NAMALWA (cell line): ENCODE measurements at regions not wholly inside any gene's neighbourhood (a gene's known extent, or its start where the extent isn't known, plus 50 kb on each side); places are given as distances from the start of the nearest gene placed in this dataset.
"Not testable (repeated sequence)": the region's sequence is repeated elsewhere in the genome, so short reads cannot be mapped to it uniquely, and the experiment has no call there.

Experiments
- DNase-seq: peaks from one replicate; pipeline ENCODE4 v3.0.0-alpha.2; 2015; ENCODE audit warnings: low spot score

DNA sequence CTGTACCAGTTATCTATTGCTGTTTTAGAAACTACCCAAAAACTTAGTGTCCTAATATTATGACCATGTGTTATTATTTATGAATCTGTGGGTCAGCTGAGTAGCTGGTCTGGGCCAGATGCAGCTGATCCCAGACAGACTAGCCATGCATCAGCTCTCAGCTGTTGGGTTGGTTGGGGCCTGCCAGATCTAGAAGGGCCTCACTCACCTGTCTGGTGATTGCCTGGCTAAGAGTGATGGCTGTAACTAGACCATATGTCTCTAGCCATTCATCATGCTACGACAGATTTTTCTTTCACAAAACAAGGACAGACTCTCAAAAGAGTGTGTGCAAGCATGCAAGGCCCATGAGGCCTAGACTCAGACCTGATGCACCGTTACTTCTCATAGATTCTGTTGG, 403.2 kb downstream of the SAMD5 start:
- DNase-seq, result no peak

DNA sequence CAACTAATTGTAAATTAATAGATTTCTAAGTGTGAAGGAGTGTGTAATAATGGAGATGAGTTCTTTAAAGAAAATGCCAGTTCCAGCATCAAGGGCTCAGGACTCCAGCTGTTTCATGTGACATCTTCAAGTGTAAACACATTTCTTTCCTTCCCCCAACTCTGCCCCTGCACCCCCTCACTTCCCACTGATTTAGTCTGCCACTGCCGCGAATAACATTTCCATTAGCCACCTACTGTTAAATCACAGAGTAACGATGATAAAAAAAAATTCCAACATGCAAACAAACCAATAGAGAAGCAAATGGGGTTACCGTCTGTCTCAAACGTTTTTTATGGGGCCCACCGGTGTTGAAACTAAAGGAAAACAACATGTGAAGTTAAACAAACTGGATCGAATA, 414.3 kb downstream of the SAMD5 start:
- DNase-seq, result no peak

DNA sequence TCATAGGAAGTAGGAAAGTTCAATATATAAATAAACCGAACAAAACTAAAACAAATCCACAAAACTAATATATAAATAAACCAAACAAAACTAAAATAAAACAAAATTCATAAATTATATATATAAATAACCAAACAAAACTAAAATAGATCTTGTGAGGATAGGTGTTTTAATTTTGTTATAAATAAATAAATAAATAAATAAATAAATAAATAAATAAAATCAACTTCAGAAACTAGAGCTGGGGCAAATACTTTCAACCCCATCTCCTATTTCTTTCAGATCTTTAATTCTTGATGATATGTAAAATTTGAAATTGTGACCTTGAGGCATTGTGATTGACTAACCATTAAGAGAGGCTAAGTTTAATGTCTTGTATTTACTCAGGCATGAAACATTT, 416.1 kb downstream of the SAMD5 start:
- no peak for DNase-seq

DNA sequence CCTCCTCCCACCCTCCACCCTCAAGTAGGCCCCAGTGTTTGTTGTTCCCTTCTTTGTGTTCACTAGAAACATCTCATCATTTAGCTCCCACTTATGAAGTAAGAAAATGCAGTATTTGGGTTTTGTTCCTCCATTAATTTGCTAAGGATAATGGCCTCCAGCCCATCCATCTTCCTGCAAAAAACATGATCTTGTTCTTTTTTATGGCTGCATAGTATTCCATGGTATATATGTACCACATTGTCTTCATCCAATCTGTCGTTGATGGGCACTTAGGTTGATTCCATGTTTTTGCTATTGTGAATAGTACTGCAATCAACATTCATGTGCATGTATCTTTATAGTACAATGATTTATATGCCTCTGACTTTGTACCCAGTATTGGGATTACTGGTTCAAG, 416.8 kb upstream of the SASH1 start:
- no peak for DNase-seq

DNA sequence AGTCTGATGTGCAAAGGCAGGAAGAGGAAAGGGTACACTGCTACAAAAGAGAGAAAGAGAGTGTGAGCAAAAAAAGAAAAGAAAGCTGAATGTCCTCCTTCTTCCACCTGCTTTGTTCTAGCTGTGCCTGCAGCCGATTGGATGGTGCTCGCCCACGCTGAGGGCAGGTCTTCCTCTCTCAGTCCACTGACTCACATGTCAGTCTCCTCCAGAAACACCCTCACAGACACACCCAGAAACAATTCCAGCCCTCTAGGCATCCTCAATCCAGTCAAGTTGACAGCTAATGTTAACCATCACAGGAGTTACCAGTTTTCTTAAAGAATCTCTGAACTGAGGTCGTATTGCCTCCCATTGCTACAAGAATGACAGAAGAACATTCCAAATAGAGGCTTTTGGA, 411.9 kb upstream of the SASH1 start:
- no peak for DNase-seq

DNA sequence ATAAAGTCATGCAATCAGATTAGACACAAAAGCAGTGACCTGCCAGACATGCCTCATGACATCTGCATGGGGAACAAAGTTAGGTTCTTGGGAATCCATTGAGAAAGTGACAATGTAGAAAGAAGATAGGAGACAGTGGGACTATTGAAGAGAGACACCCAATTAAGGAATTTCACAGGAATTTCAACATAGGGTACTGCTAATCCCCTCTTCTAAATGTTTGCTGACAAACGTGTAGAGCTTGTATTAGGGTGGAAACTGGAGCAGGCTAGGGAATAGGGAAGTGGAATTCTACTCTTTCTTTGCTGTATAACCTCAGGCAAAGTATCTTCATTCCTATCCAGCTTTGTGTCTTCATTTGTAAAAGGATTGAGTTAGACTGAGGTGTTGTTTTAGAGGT, 409.4 kb upstream of the SASH1 start:
- no peak for DNase-seq

DNA sequence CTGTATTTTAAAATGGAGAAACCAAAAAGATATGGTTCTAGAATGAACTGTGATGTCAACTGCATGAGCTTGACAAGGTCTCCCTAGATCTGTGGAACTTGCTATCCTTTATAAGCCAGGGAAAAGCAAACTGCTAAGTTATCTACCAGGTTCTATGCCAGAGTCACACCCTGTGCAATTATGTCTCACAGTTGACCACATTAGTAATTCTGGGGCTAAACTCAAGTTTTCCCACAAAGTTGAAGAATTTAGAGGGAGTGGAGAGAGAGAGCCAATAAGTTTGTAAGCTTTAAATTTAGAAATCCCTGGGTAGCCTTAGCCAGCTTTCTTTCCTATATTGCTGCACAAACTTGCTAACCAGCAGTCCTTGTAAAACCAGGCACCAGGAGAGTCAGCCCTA, 407.0 kb upstream of the SASH1 start:
- no peak for DNase-seq

DNA sequence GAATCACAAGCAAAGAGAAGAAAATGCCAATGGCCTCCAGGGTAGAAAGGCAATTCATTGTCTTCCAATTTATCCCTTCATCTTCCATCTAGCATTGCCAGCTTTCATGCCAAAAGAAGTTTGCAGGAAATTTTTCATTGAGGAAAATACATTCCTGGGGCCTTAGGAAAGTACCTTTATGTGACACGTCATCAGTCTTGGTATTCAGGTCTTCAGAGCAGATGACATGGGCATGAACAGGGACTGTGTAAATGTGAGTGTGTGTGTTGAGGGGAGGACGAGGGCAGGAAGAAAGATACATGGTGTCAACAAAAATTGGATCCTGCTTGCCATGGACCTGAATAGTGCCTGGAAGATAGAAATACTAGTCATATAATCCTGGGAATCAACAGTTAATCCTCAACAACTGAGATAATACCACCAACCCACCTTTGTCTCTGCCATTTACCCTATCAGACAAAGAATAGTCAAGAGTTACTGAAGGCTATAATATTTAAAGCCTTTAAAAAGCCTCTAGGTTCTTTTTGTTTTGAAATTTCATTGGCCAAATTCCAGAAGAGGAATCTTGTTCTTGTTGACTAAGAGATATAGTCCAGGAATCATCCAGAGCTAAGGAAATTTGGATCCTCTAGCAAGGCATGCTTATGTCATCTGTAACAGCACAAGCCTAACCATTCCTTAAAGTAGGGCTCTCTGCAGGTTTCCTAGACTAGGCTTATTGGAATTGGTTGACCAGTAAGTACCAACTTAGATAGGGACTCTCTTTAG, 405.8 kb upstream of the SASH1 start:
- DNase-seq, result no peak

DNA sequence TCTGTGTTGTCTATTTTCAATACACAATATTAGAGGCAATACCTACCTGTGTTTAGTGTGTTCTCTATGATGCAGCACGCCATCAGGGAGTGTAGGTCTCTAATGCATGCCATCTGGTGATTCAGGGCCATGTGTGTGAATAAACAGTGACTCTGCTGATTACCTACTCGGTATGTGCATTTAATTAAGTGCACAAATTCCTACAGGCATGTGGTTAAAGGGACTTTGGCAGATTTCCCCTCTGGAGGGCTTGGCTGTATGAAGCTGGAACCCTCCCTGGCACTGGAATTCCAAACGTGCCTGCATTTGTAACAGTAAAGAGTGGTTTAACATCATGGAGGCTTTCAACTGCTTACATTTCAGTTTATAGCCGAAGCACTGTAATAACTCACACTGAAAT, 401.5 kb upstream of the SASH1 start:
- DNase-seq, result no peak

DNA sequence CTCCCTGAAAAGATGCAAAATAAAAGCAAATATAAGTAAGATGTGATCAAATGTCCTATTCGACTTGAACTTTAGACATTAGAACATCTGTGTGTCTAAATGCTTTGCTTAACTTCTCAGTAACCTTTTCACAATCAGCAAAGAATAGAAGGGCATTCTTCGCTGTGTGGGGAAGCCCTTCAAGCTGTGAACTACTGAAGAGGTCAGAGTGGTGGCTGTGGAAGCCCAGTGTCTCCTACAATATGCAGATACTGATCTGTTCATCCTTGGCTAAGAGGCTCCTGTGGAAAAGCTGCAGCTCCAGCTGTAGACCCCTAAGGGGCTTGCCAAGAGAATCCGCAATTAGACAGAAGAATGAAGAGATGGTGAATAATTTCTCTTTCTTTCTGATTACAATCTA, 400.3 kb upstream of the SASH1 start:
- DNase-seq, result no peak

DNA sequence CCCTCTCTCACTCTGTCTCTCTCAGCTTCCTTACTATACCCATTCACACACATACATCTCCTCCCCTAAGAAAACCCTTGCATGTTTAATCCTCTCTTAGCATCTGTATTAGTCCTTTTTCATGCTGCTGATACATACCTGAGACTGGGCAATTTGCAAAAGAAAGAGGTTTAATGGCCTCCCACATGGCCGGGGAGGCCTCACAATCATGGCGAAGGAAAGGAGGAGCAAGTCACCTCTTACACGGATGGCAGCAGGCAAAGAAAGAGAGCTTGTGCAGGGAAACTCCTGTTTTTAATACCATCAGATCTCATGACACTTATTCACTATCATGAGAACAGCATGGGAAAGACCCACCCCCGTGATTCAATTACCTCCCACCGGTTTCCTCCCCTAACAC, 398.5 kb upstream of the SASH1 start:
- DNase-seq, result no peak

DNA sequence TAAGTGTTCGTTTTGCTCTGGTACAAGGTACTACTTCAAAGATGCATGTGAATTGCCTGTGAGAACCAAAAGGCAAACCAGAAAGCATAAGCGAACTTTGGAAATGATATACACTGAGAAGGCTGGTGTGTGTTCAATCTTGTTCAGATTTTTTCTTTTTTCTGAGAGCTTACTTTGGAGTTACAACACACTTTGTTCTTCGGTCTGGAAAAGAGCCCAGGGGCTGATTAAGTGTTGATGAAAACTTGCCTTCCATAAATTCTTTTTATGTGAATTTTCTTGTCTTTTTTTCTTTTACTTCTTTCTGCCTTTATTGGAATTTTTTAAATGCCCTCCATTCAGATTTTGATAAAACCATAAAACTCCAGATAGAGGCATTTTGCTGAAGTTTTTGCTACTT, 395.1 kb upstream of the SASH1 start:
- no peak for DNase-seq

DNA sequence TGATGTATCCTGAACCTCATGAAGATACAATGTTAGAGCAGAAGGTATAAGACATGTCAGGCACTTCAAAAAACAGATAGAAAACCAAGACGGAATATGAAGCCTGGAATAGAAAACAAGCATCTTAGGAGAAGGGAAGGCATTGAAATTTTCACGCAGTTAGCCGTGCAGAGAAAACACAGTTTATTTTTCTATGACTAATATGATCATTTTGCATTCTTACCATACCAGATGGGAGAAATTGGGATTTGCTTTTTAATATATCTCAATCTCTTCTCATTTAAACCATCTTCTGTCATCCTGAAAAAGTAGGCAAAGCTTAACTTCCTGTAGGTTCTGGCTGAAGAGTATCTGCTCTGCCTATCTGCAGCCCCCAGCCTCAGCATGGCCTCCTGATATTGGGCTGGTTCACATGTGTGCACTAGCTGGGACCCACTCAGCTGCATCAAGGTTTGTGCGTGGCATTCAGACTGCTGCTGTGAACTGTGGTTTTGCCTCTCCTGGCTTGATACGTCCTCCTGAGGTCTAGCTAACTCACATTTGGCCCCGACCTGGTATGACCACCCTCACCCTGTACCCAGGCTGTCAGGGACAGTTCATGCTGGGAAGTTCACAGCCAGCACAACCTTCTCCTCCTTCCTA, 392.5 kb upstream of the SASH1 start:
- no peak for DNase-seq

DNA sequence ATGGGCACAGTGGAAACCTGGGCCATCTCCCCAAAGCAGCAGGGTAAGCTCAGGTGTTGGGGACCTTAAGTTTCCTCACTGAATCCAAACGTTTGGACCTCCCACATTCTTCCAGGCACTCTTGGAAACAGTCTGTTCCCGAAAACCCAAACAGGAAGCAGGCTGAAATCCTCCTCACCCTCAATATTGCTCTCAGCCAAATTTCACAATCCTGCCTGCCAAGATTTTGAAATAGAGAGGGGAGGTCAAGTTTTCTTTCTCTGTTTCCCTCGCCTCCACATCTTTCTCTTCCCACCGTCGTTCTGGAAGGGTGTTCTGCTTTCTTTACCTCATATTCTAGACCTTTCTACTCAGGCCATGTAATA, 392.0 kb upstream of the SASH1 start:
- no peak for DNase-seq

DNA sequence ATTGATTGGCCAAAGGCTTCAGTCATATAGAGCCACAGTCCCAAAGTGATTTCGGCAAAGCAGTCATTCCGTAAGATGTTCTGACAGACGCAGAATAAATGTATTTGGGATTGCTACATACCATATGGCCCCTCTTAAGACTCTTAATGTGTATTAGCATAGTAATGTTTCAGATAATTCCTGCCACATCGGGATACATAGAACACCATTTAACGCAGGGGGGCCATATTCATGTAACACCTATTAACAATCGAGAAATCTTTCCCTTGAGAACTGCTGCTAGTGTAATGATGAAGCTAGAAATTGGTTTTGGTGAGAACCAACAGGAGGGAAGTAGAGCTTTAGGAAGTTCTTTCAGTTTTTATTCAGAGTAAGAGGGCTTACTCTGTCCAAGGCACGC, 390.9 kb upstream of the SASH1 start:
- no peak for DNase-seq

DNA sequence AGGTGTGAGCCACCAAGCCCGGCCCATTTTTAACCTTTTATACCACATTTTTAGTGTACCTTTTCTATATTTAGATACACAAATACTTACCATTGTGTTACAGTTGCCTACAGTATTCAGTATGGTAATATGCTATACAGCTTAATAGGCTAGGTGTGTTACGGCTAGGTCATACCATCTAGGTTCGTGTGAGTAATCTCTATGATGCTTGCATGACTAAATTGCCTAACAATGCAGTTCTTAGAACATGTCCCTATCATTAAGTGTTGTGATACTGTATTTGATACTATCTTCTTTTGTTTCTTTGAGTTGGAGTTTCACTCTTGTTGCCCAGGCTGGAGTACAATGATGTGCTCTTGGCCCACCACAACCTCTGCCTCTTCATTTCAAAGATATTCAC, 387.7 kb upstream of the SASH1 start:
- no peak for DNase-seq

DNA sequence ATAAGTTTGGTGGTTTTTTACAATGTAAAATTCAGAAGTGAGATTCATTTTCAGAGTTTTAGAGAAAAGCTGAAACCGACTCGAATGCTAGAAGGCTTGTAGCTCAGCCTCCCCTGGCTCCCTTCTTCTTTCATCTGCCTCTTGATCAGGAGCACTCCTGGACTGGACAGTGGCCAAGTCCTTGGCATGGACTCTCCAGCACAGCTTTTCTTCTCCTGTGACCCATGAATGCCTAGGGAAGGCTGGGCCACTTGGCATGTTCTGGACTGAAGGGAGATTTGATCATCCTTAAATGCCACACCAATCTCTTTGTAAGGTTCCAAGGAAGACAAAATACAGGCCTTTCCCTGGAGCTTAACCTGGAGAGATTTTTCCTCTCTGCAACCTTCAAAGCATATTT, 384.0 kb upstream of the SASH1 start:
- no peak for DNase-seq

DNA sequence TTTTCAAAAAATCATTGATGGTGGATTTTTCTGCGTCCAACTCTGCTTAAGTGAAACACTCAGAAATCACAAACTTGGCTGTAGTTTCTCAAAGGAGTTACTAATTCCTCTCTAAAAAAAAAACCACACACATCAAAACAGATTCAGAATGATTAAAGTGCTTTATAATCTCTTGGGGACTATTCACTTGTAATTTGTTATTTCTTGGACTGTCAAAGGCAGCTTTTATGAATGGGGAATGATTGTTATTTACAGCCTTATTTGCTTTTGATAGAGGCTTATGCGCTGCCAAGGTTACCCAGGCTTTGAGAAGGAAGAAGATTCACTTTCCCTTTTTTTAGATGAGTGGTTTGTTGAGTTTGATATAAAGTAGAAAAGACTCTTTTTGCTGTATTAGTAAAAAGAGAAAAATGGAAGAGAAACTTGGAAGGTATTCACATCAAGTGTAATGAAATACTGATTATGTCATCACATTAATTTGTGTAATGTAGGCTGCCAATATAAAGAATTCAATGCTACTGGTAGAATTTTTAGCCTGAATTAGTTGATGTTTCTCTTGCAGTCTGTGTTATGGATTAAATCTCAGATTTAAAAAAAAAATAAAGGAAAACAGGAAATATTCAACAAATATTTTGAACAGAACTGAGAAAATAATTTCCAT, 381.0 kb upstream of the SASH1 start:
- DNase-seq, result no peak

DNA sequence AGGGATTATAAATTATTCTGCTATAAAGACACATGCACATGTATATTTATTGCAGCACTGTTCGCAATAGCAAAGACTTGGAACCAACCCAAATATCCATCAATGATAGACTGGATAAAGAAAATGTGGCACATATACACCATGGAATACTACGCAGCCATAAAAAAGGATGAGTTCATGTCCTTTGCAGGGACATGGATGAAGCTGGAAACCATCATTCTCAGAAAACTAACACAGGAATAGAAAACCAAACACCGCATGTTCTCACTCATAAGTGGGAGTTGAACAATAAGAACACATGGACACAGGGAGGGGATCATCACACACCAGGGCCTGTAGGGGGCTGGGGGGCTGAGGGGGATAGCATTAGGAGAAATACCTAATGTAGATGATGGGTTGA, 377.2 kb upstream of the SASH1 start:
- DNase-seq, result not testable (repeated sequence)

DNA sequence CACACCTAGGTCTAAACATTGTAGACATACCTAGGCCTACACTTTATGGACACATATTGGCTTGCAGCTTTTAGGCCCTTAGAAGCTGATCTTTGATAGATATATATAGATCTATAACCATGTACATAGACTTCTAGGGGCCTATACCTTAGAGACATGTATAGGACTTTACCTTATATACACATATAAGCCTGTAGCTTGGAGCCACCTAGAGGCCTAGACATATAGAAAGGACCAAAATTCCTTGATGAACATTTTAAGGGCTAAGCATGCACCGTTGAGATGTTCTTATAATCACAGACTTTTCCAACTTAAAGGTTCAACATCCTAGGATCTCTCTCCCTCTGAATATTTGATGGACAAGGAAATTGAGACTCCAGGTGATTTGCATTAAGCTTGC, 371.7 kb upstream of the SASH1 start:
- DNase-seq, result peak; percentile 25

DNA sequence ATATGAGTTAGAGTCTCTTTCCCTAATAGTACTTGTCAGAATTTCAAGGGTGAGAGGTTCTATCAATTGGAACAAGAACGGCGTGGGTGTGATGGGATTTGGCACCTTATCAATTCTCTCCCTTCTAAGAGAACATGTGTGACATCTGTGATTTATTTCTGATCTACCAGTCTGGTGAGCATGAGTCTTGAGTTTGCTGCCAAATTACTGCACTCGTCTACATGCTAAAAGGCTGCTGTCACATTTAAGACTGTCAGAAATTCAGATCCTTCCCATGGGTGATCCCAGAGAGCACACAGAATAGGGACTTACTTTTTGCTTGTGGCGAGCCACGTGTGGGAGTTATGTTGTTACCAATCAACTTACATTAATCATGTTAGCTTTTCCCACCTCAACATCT, 370.2 kb upstream of the SASH1 start:
- no peak for DNase-seq

DNA sequence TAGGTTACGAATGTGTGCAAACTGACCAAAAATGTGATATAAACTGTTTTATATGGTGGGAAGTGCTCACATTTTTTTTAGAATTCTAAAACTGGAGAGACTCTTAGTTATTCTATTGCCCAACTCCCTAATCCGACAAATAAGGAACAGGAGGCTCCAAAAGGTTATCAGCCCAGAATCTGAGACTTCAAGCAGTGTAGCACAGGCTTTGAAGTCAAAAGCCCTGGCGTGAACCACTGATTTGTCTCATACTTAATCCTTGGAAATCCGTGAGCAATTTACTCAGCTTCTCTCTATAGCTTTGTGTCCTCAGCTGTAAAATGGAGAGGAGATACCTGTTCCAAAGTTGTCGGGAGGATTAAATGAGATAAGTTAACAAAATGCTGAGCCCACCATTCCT, 368.8 kb upstream of the SASH1 start:
- DNase-seq, result no peak

DNA sequence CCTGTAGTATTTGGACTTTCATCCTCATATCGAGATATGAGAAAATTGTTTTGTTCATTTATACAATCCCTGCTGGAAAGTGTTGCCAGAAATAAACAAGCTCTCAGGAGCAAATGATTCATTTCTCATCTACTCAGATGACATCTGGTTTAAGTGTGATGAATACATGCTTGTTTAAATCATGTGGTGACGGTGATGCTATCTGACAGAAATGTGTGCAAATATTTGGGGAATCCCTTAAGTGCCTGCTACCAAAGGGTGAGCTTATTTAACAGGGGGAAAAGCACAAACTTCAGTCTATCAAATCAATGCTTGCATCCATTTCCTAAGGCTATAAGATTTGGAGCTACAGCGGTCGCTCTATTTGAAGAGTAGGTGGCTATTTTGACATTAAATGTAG, 368.3 kb upstream of the SASH1 start:
- no peak for DNase-seq
